Fibroblast of lung (primary cell): ENCODE measurements at regions not wholly inside any gene's neighbourhood (a gene's known extent, or its start where the extent isn't known, plus 50 kb on each side); places are given as distances from the start of the nearest gene placed in this dataset.

ENCODE experiments used
- DNase-seq, 2 donors: peaks; one replicate each; pipeline versions ENCODE4 v3.0.0 to v3.0.0-alpha.2; 2010; ENCODE audit warnings: low read depth in 2 of 2
- H2AFZ ChIP-seq: 2 replicates; pipeline ENCODE4 v1.5.1; 2012; ENCODE audit warnings: low read length, control low read depth, inconsistent platforms
- H3K27ac ChIP-seq: 2 replicates; pipeline ENCODE4 v1.5.1; 2011; ENCODE audit warnings: low read length, control low read depth; ENCODE audit not compliant: insufficient read depth
- H3K27me3 ChIP-seq: 2 replicates; pipeline ENCODE4 v1.5.1; 2011; ENCODE audit warnings: mild to moderate bottlenecking, low read length; ENCODE audit not compliant: control insufficient read depth, insufficient read depth
- H3K36me3 ChIP-seq: 2 replicates; pipeline ENCODE4 v1.5.1; 2011; ENCODE audit warnings: low read length; ENCODE audit not compliant: control insufficient read depth, insufficient read depth
- H3K4me1 ChIP-seq: 2 replicates; pipeline ENCODE4 v1.5.1; 2011; ENCODE audit warnings: low read length; ENCODE audit not compliant: control insufficient read depth, insufficient read depth; ENCODE audit errors: extremely low read depth
- H3K4me2 ChIP-seq: 2 replicates; pipeline ENCODE4 v1.5.1; 2011; ENCODE audit warnings: low read length, control low read depth; ENCODE audit not compliant: insufficient read depth; ENCODE audit errors: extremely low read depth
- H3K4me3 ChIP-seq, 4 experiments: fragments of 200-600 bp in 1 of 4; sonication (generic) in 1 of 4; replicated peaks in 1 of 4; 2 replicates each; pipeline ENCODE4 v1.5.1; 2011 to 2016; ENCODE audit warnings: low read length in 4 of 4, low read depth in 3 of 4, mild to moderate bottlenecking in 3 of 4, control low read depth in 2 of 4, inconsistent platforms in 1 of 4, mixed read lengths in 1 of 4; ENCODE audit not compliant: insufficient read depth in 1 of 4; ENCODE audit errors: control extremely low read depth in 1 of 4
- H3K79me2 ChIP-seq: 2 replicates; pipeline ENCODE4 v1.5.1; 2012; ENCODE audit warnings: mild to moderate bottlenecking, low read length, inconsistent platforms; ENCODE audit not compliant: control insufficient read depth, insufficient read depth
- H3K9ac ChIP-seq: 2 replicates; pipeline ENCODE4 v1.5.1; 2011; ENCODE audit warnings: mild to moderate bottlenecking, low read length, control low read depth; ENCODE audit not compliant: insufficient read depth
- H3K9me3 ChIP-seq: 2 replicates; pipeline ENCODE4 v1.5.1; 2012; ENCODE audit warnings: low read depth, low read length; ENCODE audit not compliant: control insufficient read depth, insufficient read depth
- H4K20me1 ChIP-seq: 2 replicates; pipeline ENCODE4 v1.5.1; 2011; ENCODE audit warnings: low read length; ENCODE audit not compliant: control insufficient read depth, insufficient read depth; ENCODE audit errors: extremely low read depth
- CTCF ChIP-seq, 2 donors: IDR thresholded peaks in 1 of 2; conservative IDR thresholded peaks in 1 of 2; 1 replicate in 1 of 2; 2 replicates in 1 of 2; pipeline ENCODE4 v1.5.1; 2011 to 2012; ENCODE audit warnings: low read length in 2 of 2, control low read depth in 1 of 2, inconsistent platforms in 1 of 2, low read depth in 1 of 2, mild to moderate bottlenecking in 1 of 2
- EZH2 ChIP-seq: IDR thresholded peaks from 2 replicates; pipeline ENCODE4 v1.5.1; 2012; ENCODE audit warnings: low read length, control low read depth, mild to moderate bottlenecking; ENCODE audit errors: missing control alignments

GRCh38 chr14:26702721-26703230, 104.9 kb upstream of the NOVA1 start:
- H3K9ac ChIP-seq: no peak overlapping the region
- H4K20me1 ChIP-seq: no peaks in the 10 kb centered on the region
- DNase-seq: peak; percentile 2 to 27

GRCh38 chr14:26703686-26704366, 106.0 kb upstream of the NOVA1 start:
- Histone ChIP-seq H3K4me1 (no peaks in the 10 kb centered on the region), H3K27ac (no peak overlapping the region), H4K20me1 (no peaks in the 10 kb centered on the region), H3K9me3 (no peaks in the 10 kb centered on the region), H3K36me3 (no peaks in the 10 kb centered on the region), H3K79me2 (no peaks in the 10 kb centered on the region), H3K4me3 (no peak overlapping the region), H3K4me2 (no peak overlapping the region), H2AFZ (no peak overlapping the region), H3K9ac (no peak overlapping the region), H3K27me3 (no peaks in the 10 kb centered on the region)
- DNase-seq: no peak
- TF ChIP-seq EZH2 (no peak), CTCF (conservative IDR thresholded peaks at IDR 0.05 in 1 of 2, IDR thresholded peaks at IDR 0.05 in 1 of 2; ENCODE audit: low read depth in 1 of 2, low read length in 2 of 2) (no peak)

More at GRCh38 chr14:26702721-26703230, 104.9 kb upstream of the NOVA1 start:
- no peak for TF ChIP-seq CTCF (conservative IDR thresholded peaks at IDR 0.05 in 1 of 2, IDR thresholded peaks at IDR 0.05 in 1 of 2; ENCODE audit: low read depth in 1 of 2, low read length in 2 of 2)
- TF ChIP-seq EZH2: no peak
- Histone ChIP-seq H3K27me3 (no peaks in the 10 kb centered on the region), H3K27ac (no peak overlapping the region), H3K4me2 (no peak overlapping the region), H3K9me3 (no peaks in the 10 kb centered on the region), H3K4me1 (no peaks in the 10 kb centered on the region), H3K36me3 (no peaks in the 10 kb centered on the region), H3K79me2 (no peaks in the 10 kb centered on the region), H2AFZ (no peak overlapping the region), H3K4me3 (no peak overlapping the region)

- Histone ChIP-seq H3K27me3 (no peaks in the 10 kb centered on the region), H3K9me3 (no peaks in the 10 kb centered on the region), H4K20me1 (no peaks in the 10 kb centered on the region), H3K4me3 (no peak overlapping the region), H3K9ac (no peak overlapping the region), H3K4me2 (no peak overlapping the region), H2AFZ (no peak overlapping the region), H3K4me1 (no peaks in the 10 kb centered on the region), H3K79me2 (no peaks in the 10 kb centered on the region), H3K27ac (no peak overlapping the region), H3K36me3 (no peaks in the 10 kb centered on the region)
- no peak for TF ChIP-seq EZH2
- TF ChIP-seq CTCF (conservative IDR thresholded peaks at IDR 0.05 in 1 of 2, IDR thresholded peaks at IDR 0.05 in 1 of 2; ENCODE audit: low read depth in 1 of 2, low read length in 2 of 2): no peak
- DNase-seq: no peak
Observed at GRCh38 chr14:26707234-26707633, 109.4 kb upstream of the NOVA1 start.
